Hepatocyte (in vitro differentiated cells): ENCODE measurements at regions not wholly inside any gene's neighbourhood (a gene's known extent, or its start where the extent isn't known, plus 50 kb on each side); places are given as distances from the start of the nearest gene placed in this dataset.

Experiments
- DNase-seq: peaks from one replicate; pipeline ENCODE4 v3.0.0-alpha.2; 2016; ENCODE audit warnings: low spot score
- H2AFZ ChIP-seq: fragments of 200-600 bp; sonication (generic); 2 replicates; pipeline ENCODE4 v1.6.0; 2016; ENCODE audit warnings: antibody characterized with exemption, mild to moderate bottlenecking
- H3K27ac ChIP-seq: fragments of 200-600 bp; sonication (generic); 2 replicates; pipeline ENCODE4 v1.5.1; 2016; ENCODE audit warnings: mild to moderate bottlenecking
- H3K27me3 ChIP-seq: fragments of 200-600 bp; sonication (generic); 2 replicates; pipeline ENCODE4 v1.6.1; 2016
- H3K36me3 ChIP-seq: fragments of 200-600 bp; sonication (generic); replicated peaks from 2 replicates; pipeline ENCODE4 v1.5.1; 2016; ENCODE audit warnings: low read depth; ENCODE audit not compliant: insufficient read depth
- H3K4me1 ChIP-seq: fragments of 200-600 bp; sonication (generic); 2 replicates; pipeline ENCODE4 v1.5.1; 2016; ENCODE audit warnings: mild to moderate bottlenecking, moderate library complexity; ENCODE audit not compliant: insufficient read depth
- H3K4me2 ChIP-seq: fragments of 200-600 bp; sonication (generic); 2 replicates; pipeline ENCODE4 v1.6.0; 2016
- H3K4me3 ChIP-seq: fragments of 200-600 bp; sonication (generic); 2 replicates; pipeline ENCODE4 v1.5.1; 2016; ENCODE audit warnings: mild to moderate bottlenecking
- H3K79me2 ChIP-seq: fragments of 200-600 bp; sonication (generic); 2 replicates; pipeline ENCODE4 v1.6.0; 2017; ENCODE audit warnings: mild to moderate bottlenecking
- H3K9me2 ChIP-seq: fragments of 200-600 bp; sonication (generic); replicated peaks from 2 replicates; pipeline ENCODE4 v1.6.0; 2017; ENCODE audit warnings: mild to moderate bottlenecking; ENCODE audit not compliant: insufficient read depth
- H3K9me3 ChIP-seq: fragments of 200-600 bp; sonication (generic); 2 replicates; pipeline ENCODE4 v1.5.1; 2016; ENCODE audit warnings: low read depth, mild to moderate bottlenecking
- H4K20me1 ChIP-seq: fragments of 200-600 bp; sonication (generic); 2 replicates; pipeline ENCODE4 v1.6.0; 2016; ENCODE audit warnings: mild to moderate bottlenecking; ENCODE audit not compliant: insufficient read depth, poor library complexity, severe bottlenecking
- EZH2 ChIP-seq: fragments of 200-600 bp; sonication (generic); IDR thresholded peaks from 2 replicates; pipeline ENCODE4 v1.6.1; 2016; ENCODE audit warnings: antibody characterized with exemption, mild to moderate bottlenecking, borderline replicate concordance
- EZH2phosphoT487 ChIP-seq: fragments of 200-600 bp; sonication (generic); IDR thresholded peaks from one replicate; pipeline ENCODE4 v1.6.1; 2018; ENCODE audit warnings: antibody characterized with exemption, mild to moderate bottlenecking, low read depth, moderate library complexity; ENCODE audit not compliant: unreplicated experiment, severe bottlenecking
- WGBS: methylation state at CpG from one replicate; pipeline ENCODE4 v1.1.6; 2016; ENCODE audit warnings: low lambda C conversion rate; ENCODE audit errors: missing lambda C conversion rate; 5-methylcytosine and 5-hydroxymethylcytosine counted together
- TF ChIP-seq, protein P1 (sequence below): fragments of 200-600 bp; sonication (generic); IDR thresholded peaks from 2 replicates; pipeline ENCODE4 v1.5.1; 2016; ENCODE audit warnings: antibody characterized with exemption, mild to moderate bottlenecking; ENCODE audit not compliant: poor library complexity

DNA sequence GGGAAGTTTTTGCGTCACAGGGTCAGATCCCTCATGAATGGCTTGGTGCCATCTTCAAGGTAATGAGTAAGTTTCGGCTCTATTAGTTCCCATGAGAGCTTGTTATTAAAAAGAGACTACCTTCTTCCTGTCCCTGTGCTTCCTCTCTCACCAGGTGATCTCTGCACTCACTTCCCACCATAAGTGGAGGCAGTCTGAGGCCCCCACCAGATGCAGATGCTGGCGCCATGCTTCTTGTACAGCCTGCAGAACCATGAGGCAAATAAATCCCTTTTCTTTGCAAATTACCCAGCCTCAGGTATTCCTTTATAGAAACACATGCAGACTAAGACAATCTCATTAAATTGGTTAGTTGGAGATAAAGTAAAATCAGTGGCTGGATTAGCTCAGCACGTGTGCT, 75.6 kb upstream of the RFC3 start:
- no peak for DNase-seq
- no peak overlapping the region for H3K27ac ChIP-seq
- TF ChIP-seq EZH2 (no peak), EZH2phosphoT487 (no peak)
- TF ChIP-seq, protein P1, sequence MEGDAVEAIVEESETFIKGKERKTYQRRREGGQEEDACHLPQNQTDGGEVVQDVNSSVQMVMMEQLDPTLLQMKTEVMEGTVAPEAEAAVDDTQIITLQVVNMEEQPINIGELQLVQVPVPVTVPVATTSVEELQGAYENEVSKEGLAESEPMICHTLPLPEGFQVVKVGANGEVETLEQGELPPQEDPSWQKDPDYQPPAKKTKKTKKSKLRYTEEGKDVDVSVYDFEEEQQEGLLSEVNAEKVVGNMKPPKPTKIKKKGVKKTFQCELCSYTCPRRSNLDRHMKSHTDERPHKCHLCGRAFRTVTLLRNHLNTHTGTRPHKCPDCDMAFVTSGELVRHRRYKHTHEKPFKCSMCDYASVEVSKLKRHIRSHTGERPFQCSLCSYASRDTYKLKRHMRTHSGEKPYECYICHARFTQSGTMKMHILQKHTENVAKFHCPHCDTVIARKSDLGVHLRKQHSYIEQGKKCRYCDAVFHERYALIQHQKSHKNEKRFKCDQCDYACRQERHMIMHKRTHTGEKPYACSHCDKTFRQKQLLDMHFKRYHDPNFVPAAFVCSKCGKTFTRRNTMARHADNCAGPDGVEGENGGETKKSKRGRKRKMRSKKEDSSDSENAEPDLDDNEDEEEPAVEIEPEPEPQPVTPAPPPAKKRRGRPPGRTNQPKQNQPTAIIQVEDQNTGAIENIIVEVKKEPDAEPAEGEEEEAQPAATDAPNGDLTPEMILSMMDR = no peak
- no peak overlapping the region for H3K4me2 ChIP-seq
- no peak overlapping the region for H2AFZ ChIP-seq
- H3K36me3 ChIP-seq = no peaks in the 10 kb centered on the region
- H3K9me3 ChIP-seq = no peaks in the 10 kb centered on the region
- H3K4me3 ChIP-seq = no peak overlapping the region
- no peaks in the 10 kb centered on the region for H3K4me1 ChIP-seq
- no peaks in the 10 kb centered on the region for H3K27me3 ChIP-seq
- H3K79me2 ChIP-seq = no peaks in the 10 kb centered on the region
- WGBS = 84% methylated on average over 4 of the region's 4 CpGs
- no peaks in the 10 kb centered on the region for H3K9me2 ChIP-seq
- H4K20me1 ChIP-seq = no peaks in the 10 kb centered on the region

GRCh38 chr13:33743438-33744368, 74.2 kb upstream of the RFC3 start:
- no peak for TF ChIP-seq EZH2
- TF ChIP-seq, protein P1 = no peak
- no peak for TF ChIP-seq EZH2phosphoT487
- no peak for DNase-seq
- no peaks in the 10 kb centered on the region for H3K36me3 ChIP-seq
- H2AFZ ChIP-seq = no peak overlapping the region
- H3K27me3 ChIP-seq = no peaks in the 10 kb centered on the region
- H3K9me3 ChIP-seq = no peaks in the 10 kb centered on the region
- no peak overlapping the region for H3K4me2 ChIP-seq
- no peaks in the 10 kb centered on the region for H3K79me2 ChIP-seq
- no peaks in the 10 kb centered on the region for H3K9me2 ChIP-seq
- no peaks in the 10 kb centered on the region for H4K20me1 ChIP-seq
- H3K27ac ChIP-seq = no peak overlapping the region
- no peaks in the 10 kb centered on the region for H3K4me1 ChIP-seq
- no peak overlapping the region for H3K4me3 ChIP-seq
- WGBS = 88% methylated on average over 6 of the region's 6 CpGs

DNA sequence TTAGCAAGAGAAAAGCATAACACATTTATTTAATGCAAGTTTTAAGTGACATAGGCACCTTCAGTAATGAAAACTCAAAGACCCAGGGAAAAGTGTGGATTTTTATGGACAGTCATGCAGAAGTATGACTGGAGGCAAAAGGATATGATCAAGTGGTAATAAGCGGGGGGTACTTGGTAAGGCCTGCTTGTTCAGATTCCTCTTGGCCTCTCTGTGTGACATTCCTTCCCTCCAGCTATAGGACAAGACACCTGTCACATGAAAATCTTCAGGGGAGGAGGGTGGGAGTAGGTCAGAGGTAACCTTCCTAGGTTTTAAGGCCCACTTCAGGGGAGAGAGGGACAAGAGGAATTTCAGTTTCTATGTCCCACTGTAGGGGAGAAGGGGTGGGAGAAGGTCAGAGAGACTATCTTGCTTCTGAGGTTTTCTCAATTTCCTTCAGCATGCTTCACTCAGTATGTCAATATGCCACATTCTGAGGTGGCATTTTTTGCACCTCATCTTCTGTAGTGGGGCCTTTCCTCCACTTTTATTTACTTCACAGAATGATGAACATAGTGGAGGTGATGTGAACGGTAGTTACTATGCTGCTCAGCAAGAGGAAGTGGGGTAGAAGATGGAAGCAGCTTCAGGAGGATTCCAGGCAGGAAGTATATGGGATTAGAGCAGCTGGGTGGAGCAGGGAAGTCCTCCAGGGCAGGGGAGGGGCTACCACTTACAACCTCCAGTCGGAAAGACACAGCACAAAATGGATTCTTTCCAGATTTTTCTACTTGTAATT, 73.2 kb upstream of the RFC3 start:
- TF ChIP-seq EZH2phosphoT487 (no peak), EZH2 (no peak)
- TF ChIP-seq, protein P1 = no peak
- no peak overlapping the region for H2AFZ ChIP-seq
- WGBS = 75% methylated on average over 3 of the region's 3 CpGs

More for the DNA sequence above, 73.2 kb upstream of the RFC3 start:
- DNase-seq = no peak
- Histone ChIP-seq H3K9me3 (no peaks in the 10 kb centered on the region), H3K27ac (no peak overlapping the region), H3K36me3 (no peaks in the 10 kb centered on the region), H3K4me1 (no peaks in the 10 kb centered on the region), H3K4me2 (no peak overlapping the region), H3K27me3 (no peaks in the 10 kb centered on the region), H3K4me3 (no peak overlapping the region), H4K20me1 (no peaks in the 10 kb centered on the region), H3K9me2 (no peaks in the 10 kb centered on the region), H3K79me2 (no peaks in the 10 kb centered on the region)
